Stimulated activated CD4-positive, alpha-beta T cell treated with anti-CD3 and anti-CD28 coated beads, Interleukin-15, amount 100 ng/mL, for 24 hours (primary cell): ENCODE measurements at regions not wholly inside any gene's neighbourhood (a gene's known extent, or its start where the extent isn't known, plus 50 kb on each side); places are given as distances from the start of the nearest gene placed in this dataset.

ENCODE experiments used
- DNase-seq: peaks from one replicate; pipeline ENCODE4 v3.0.0-alpha.2; 2020

GRCh38 chr7:46852795-46853194 is 729.1 kb downstream of the TNS3 start:
- DNase-seq: no peak

GRCh38 chr7:46850563-46851330 is 731.2 kb downstream of the TNS3 start:
- DNase-seq: no peak

GRCh38 chr7:46848944-46849343 is 733.0 kb downstream of the TNS3 start:
- DNase-seq: no peak

- no peak for DNase-seq
These were observed 733.6 kb downstream of the TNS3 start for GRCh38 chr7:46848311-46848710.

GRCh38 chr7:46847126-46847525 is 734.8 kb downstream of the TNS3 start:
- DNase-seq: no peak

- no peak for DNase-seq
These were observed 737.4 kb downstream of the TNS3 start for GRCh38 chr7:46844486-46844885.

- DNase-seq: no peak
These were observed 740.7 kb downstream of the TNS3 start for GRCh38 chr7:46841248-46841647.

- no peak for DNase-seq
These were observed 742.3 kb downstream of the TNS3 start for GRCh38 chr7:46839651-46840050.

GRCh38 chr7:46838463-46838862 is 743.4 kb downstream of the TNS3 start:
- no peak for DNase-seq

- DNase-seq: no peak
These were observed 746.4 kb downstream of the TNS3 start for GRCh38 chr7:46835556-46835955.

- no peak for DNase-seq
These were observed 747.0 kb downstream of the TNS3 start for GRCh38 chr7:46834921-46835320.

GRCh38 chr7:46833197-46833596 is 748.7 kb downstream of the TNS3 start:
- no peak for DNase-seq

GRCh38 chr7:46832136-46832535 is 749.8 kb downstream of the TNS3 start:
- DNase-seq: no peak

GRCh38 chr7:46819819-46820218 is 762.1 kb downstream of the TNS3 start:
- DNase-seq: no peak

- no peak for DNase-seq
These were observed 767.2 kb downstream of the TNS3 start for GRCh38 chr7:46814516-46815250.

- DNase-seq: no peak
These were observed 769.7 kb downstream of the TNS3 start for GRCh38 chr7:46812101-46812675.

GRCh38 chr7:46811529-46811928 is 770.4 kb downstream of the TNS3 start:
- DNase-seq: no peak

GRCh38 chr7:46810986-46811385 is 770.9 kb downstream of the TNS3 start:
- DNase-seq: no peak

- no peak for DNase-seq
These were observed 772.0 kb downstream of the TNS3 start for GRCh38 chr7:46809886-46810285.

GRCh38 chr7:46806856-46807255 is 775.1 kb downstream of the TNS3 start:
- no peak for DNase-seq

- no peak for DNase-seq
These were observed 779.4 kb downstream of the TNS3 start for GRCh38 chr7:46802479-46802878.

GRCh38 chr7:46791188-46791587 is 790.7 kb downstream of the TNS3 start:
- no peak for DNase-seq

GRCh38 chr7:46786995-46787394 is 794.9 kb downstream of the TNS3 start:
- no peak for DNase-seq
